ENCODE measurements at regions not wholly inside any gene's neighbourhood (a gene's known extent, or its start where the extent isn't known, plus 50 kb on each side); places are given as distances from the start of the nearest gene placed in this dataset.

DNA sequence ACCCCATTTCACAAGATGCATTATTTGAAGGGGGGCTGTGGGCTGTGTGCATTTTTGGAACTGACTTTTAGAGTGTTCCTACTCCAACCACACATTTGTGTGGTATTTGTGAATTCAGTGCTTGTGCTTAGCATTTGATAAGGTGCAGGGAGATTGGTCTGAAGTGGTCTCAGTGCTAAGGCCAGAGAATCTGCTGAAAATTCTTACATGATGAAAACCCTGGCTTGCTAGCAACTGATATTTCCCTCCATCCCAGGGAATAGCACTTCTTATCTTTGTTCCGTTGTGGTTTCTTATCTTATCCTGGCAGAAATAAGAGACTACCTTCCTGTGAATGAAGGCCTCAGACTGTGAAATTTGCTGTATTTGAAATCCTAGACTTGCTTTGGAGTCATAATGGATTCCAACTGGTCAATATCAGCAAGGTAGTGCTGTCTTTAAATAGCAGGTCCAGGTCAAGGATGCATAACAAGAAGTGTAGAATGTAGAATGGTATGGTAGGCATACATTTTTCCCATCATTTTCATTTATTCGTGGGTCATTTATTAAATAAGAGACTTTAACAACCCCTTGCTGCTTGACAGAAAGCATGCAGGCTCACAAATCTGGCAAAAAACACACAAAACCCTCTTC, 986.9 kb downstream of the REEP3 start:
- no peak overlapping the region for H3K27ac ChIP-seq (ENCODE audit: low read depth, low read length)

DNA sequence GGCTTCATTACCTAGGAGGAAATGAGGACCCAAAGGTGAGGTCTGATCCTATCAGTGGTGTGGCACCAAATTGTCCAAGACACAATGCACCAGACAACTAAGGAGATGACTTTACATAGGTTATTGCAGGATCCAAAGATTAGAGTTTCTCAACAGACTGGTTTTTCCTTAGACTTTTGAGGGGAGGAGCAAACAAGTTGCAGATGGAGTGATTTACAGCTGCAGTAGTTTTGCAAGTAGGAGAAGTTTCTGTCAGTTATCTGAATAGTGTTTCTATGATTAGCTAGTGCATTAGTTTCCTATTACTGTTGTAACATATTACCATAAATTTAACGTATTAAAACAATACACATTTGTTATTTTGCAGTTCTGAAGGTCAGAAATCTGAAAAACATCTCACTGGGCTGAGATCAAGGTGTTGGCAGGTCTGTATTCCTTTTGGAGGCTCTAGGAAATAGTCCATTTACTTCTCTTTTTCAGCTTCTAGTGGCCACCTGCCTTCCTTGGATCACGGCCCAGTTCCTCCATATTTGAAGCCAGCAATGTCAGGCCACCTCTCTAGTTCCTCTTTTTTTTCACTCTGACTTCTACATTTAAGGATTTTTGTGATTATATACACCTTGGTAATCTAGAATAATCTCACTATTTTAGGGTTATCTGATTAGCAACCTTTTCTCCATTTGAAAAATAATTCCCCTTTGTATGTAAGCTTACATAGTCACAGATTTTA, 994.9 kb downstream of the REEP3 start:
- H3K27ac ChIP-seq (ENCODE audit: low read depth, low read length), result no peak overlapping the region
- WGBS, 3 donors, result 38 to 57% (median 43%) methylated on average over 2 of the region's 2 CpGs

More for the DNA sequence above, 986.9 kb downstream of the REEP3 start:
- 17 to 30% (median 23%) methylated on average over 2 of the region's 2 CpGs for WGBS, 3 donors

DNA sequence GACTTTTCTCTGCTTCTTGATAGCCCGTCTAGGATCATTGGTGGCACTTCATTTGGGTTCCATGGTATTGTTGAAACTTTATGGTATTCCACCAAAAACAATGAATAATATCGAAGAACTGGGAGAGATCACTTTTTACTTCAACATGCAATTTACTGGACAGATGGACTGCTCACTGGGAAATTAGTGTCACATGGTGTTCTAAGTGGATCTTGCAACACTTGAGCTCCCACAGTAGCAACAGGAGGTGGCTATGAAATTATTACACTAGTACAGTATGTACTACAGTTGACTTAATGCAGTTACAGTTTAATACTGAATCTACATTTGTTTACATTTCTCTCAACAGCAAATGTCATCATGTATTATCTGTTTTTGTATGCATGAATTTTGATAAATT, 997.3 kb downstream of the REEP3 start:
- H3K27ac ChIP-seq (ENCODE audit: low read depth, low read length), result no peak overlapping the region
- 73 to 96% (median 91%) methylated on average over 2 of the region's 2 CpGs for WGBS, 3 donors

DNA sequence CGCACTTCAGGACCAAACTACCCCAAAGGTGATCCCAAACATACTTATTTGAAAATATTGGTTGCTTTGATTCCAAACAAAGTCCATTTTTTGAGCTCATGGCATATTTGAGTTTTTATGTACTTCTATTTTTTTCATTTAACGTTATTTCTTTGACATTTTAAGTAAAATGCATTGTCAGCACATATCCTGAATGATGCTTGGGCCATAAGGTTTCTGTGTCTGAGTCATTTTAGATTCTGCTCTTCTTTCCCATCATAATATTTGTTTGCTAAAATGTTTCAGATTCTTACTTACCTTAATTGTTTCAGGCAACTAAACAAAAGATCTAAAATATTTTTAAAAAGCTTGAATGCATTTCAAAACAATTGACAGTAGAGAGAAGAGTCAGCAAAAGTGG, 998.2 kb downstream of the REEP3 start:
- no peak overlapping the region for H3K27ac ChIP-seq (ENCODE audit: low read depth, low read length)
- 53 to 59% (median 55%) methylated on average over 2 of the region's 2 CpGs for WGBS, 3 donors

DNA sequence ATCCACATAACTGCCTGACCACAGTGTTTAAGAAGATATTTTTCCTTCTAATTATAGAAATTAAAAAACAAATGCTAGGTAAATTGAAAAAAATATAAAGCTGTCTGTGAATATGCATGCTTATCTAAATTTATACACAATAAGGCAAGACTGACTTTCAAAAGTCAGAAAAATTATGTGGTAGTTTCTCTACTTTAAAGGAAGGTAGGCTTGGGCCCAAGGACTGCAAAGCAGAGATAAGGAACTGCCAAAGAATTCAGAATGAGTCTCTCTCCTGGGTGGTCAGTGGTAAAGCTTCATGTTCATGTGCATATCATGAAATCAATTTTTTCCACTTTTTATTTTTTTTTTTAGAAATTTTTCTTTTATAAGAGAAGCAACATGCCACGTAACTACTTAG, 998.6 kb downstream of the REEP3 start:
- WGBS, 3 donors, result 86 to 98% (median 86%) methylated on average over 1 of the region's 1 CpG

DNA sequence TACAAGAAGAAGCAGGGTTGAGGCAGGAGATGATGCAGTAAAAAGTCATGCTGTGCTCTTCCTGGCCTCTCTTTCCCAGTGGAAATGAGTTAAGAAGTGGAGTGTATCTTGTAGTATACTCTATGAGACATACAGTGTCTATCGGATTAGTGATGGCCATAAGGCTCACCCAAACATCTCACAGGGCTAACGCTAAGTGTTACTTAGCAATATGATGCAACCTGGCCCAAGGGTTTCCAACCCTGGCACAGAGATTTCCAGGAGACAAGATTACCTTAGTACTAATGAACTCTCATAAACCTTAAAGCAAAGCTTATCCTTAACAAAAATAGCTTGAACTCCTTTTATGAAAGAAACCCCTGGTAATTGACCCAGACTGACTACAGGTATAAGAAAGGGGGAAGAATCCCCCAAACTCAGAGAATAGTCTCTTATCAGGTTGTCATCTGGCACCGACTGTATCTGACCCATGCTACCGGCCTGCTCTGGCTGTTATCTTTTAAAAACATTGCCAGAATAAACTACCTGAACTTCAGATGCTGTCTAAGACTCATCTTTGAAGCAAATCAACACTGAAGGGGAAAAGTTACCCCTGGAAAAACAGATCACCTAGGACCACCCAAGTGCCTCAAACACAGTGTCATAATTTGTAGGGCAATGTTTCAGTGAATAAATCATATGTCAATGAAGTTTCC, 1002.0 kb downstream of the REEP3 start:
- no peak overlapping the region for H3K27ac ChIP-seq (ENCODE audit: low read depth, low read length)
- WGBS, 3 donors, result 60 to 72% (median 67%) methylated on average over 4 of the region's 4 CpGs

More for the DNA sequence above, 998.6 kb downstream of the REEP3 start:
- H3K27ac ChIP-seq (ENCODE audit: low read depth, low read length), result no peak overlapping the region

DNA sequence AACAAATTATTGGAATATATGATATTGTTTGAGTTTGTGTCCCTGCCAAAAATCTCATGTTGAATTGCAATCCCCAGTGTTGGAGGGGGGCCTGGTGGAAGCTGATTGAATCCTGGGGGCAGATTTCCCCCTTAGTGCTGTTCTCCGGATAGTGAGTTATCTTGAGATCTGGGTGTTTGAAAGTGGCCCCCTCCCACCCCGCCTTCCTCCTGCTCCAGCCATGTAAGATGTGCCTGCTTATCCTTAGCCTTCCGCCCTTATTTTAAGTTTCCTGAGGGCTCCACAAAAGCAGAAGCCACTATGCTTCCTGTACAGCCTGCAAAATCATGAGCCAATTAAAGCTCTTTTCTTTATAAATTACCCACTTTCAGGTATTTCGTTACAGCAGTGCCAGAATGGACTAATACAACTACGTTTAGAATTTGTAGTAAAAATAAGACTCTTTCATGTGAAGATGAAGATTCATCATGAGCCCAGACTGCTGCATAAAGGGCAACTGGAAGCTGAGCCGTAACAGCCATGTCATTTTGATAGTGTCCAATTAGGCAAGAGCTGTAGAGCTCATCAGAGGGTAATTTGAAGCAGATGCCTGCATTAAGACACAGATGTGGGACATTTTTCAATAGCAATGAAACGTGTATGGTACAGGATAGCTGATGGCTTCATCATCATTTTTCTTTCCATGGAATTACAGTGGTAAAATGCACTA, 1007.2 kb downstream of the REEP3 start:
- H3K27ac ChIP-seq (ENCODE audit: low read depth, low read length), result no peak overlapping the region
- WGBS, 3 donors, result 54 to 76% (median 59%) methylated on average over 7 of the region's 7 CpGs

DNA sequence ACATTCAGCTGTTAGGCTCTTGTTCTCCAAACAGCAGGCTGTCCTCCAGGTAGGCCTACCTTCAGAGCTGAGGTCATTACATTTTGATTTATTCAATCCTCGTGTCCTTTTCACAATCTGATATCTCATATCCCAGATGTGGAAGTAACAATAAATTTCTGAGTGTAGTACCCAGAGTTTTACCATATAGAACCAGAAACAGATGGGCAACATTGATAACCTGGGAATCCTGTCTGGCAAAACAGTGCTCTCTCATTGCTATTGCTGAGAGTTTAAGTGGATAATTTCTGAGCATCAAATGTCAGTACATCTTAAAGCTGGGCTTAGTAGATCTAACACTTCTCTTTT, 1007.8 kb downstream of the REEP3 start:
- 34 to 66% (median 35%) methylated on average over 1 of the region's 1 CpG for WGBS, 3 donors
- H3K27ac ChIP-seq (ENCODE audit: low read depth, low read length), result no peak overlapping the region

DNA sequence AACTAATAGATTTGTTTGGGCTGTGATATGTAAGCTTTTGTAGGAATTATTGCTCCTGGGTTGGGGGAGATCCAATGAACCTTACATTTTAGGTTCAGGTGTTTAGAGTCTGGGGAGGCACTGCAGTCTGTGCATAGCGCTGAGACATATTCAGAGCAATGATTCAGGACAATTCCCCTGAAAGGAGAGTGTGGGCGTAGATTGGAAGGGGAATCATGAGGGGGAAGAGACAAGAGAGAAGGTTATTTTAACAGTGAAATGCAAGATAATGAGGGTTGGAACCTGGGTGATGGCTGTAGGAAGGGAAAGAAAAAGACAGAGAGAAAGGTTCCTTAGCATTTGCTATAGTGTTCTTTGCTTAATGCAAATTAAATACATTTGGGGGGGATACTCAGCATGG, 1013.4 kb downstream of the REEP3 start:
- 80 to 90% (median 81%) methylated on average over 2 of the region's 2 CpGs for WGBS, 3 donors
- H3K27ac ChIP-seq (ENCODE audit: low read depth, low read length), result no peak overlapping the region

DNA sequence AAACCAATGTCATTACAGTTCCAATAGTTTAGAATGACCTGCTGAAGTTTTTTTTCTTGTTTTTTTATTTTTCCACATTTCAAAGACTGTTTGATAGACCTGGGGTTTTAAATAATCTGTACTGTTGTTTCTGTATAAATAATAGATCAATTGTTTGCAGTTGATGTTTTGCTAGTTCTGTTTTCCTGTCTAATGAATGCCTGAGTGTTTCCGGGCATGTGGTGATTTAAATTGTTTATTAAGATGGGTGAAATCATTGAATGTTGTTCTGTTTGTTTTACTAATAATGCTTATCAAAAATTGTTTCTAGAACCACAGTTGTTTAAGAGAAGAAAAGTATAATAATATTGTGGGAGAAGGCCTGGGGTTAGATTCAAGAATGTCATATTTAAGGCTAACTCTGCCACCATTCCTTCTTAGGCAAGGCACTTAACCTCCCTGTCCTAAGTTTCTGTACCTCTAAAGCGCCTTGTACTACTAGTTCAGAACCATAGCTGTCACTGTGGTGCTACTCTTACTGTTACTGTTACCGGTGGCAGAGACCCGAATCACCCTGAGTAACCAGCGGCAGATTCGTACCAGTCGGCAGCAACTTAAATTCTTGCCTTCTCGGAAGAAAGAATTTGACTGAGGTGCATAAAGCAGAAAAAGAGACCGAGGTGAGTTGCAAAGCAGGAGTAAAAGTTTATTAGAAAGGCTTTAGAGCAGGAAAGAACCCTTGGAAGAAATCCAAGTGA, 1014.1 kb downstream of the REEP3 start:
- H3K27ac ChIP-seq (ENCODE audit: low read depth, low read length), result no peak overlapping the region
- WGBS, 3 donors, result 85 to 89% (median 86%) methylated on average over 9 of the region's 9 CpGs

DNA sequence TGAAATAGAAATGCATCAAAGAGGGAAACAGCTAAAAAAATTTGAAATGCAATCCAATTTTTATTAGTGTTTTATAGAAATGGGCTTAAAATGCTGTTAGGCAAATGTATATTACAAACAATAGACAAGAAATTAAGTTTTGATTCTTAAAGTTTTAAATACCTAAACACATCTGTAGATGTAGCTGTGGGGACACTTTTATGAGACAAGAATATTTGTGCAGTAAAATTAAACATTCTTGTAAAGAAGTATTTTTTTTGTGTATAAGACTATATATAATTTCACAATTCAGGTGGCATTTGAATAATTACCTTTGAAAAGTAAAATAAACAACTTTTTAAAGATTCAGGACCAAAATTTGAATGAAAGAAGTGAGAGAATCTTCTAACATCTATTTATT, 1015.9 kb downstream of the REEP3 start:
- H3K27ac ChIP-seq (ENCODE audit: low read depth, low read length), result no peak overlapping the region

DNA sequence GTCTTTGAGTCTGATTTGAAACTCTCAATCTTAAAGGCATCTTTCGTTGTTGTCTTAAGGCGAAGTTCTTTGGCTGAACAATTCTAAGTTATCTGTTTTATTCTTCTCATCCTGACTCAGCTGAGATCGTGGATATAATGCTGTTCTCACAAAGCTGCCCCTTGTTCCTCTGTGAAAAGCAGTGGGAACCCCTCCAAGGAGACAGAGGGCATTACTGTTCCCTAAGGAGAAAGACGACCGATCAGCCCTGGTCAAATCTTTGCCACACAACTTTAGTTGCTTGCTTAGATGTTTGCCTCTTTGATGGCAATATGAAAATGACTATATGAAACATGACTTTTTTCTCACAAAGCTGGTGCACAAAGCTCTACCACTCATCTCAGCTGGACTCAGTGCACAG, 1016.7 kb downstream of the REEP3 start:
- H3K27ac ChIP-seq (ENCODE audit: low read depth, low read length), result no peak overlapping the region
- WGBS, 3 donors, result 83 to 88% (median 83%) methylated on average over 5 of the region's 5 CpGs

DNA sequence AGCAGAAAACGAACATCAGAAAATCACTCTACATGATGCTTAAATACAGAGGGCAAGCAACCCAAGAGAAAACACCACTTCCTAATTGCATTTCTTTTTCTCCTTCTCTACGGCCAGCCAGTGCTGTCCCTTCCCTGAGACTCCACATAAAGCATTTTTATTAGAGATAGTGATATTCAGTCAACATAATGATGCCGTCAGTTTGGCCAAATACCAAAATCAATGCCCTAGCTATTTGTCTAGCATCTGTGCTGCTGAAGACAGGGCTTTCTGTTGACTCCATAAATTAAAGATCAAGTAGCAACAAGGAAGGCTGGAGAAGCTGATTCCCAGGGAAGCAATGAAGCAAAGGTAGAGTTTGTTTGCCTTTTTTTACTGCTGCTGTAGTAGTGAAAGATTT, 1024.9 kb downstream of the REEP3 start:
- 44 to 65% (median 61%) methylated on average over 3 of the region's 3 CpGs for WGBS, 3 donors
- no peak overlapping the region for H3K27ac ChIP-seq (ENCODE audit: low read depth, low read length)

DNA sequence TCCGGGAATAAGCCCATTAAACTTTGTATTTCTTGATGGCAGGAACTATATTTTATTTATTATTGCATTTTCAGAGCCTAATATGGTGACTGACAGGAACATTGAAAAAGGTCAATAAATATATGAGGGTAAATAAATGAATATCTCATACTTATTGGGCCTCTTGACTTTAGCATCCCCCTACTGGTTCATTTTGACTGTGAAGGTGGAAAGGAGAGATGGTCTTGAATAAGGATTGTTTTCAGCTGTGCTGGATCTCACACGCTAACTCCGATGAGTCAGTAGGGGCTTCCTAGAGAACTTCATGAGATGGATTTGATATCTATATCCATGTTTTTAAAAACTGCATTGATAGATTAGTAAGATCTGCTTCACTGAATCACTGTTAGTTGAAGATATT, 1026.0 kb downstream of the REEP3 start:
- no peak overlapping the region for H3K27ac ChIP-seq (ENCODE audit: low read depth, low read length)
- whole genome bisulfite sequencing, 3 donors, result 86 to 93% (median 92%) methylated on average over 3 of the region's 3 CpGs

DNA sequence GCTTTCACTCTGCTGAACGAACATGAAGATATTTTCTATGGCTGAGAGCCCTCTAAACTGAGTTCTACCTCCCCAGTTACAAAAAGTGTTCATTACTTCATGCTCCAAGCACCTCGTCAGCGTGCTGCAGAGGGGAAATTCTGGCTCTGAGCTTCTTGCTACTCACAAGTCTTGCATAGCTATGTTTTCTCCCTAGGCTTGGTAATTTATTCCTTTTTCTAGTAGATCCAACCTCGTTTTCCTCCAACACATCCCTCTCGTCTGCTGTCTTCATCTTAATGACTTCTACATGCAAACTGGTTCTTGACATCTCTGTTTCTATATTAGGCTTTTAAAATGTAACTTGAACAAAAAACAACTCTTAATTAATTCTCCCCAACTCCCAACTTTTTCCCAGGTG, 1034.5 kb downstream of the REEP3 start:
- H3K27ac ChIP-seq (ENCODE audit: low read depth, low read length), result no peak overlapping the region
- 75 to 88% (median 75%) methylated on average over 5 of the region's 5 CpGs for WGBS, 3 donors

DNA sequence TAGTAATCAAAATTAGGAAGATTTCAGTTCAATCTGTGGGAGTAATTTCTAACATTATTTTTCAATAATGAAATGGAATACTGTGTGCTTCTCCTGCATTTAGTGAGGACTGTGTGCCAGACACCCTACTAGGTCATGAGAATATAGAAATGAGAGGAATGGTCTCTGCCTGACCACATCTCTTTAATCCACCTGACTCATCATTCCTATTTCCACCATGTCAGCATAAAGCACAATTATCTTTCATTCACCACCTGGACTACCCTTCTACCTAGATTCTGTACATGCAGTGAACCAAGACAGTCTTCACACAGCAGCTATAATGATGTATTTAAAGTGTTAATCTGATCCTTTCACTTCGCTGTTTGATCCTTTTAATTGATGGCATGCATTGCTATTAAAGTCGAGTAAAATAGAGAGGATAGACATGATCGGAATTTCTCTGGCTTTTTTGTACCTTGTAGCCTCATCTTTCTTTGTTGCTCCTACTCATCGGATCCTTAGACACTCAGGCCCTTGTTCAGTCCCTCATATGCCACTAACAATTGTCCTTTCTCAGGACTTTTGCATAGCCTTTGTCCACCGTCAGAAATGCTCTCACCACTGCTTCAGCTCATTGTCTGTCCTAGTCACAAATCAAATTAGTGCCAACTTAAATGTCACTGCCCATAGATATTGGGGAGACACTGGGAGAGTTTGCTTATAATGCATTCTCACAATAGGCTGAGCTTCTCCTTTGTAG, 1037.1 kb downstream of the REEP3 start:
- WGBS, 3 donors, result 70 to 75% (median 71%) methylated on average over 5 of the region's 5 CpGs
- H3K27ac ChIP-seq (ENCODE audit: low read depth, low read length), result no peak overlapping the region

DNA sequence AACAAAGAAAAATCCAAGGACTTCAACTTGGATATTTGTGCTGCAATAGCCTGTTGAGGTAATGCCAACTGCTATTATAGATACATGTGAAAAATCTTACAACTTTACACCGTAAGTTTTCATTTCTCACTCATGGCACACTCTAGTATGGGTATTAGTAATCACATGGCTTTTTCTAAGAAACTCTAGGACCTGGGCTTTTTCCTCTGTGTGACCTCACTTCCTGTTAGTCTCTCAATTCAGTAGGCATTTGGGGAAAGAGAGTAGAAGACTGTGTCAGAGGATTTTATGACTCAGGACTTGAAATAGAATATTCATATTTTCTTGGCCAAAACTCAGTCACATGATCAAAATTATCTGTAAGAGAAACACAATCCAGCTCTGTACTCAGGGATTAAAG, 1049.9 kb downstream of the REEP3 start:
- no peak overlapping the region for H3K27ac ChIP-seq (ENCODE audit: low read depth, low read length)
- WGBS, 3 donors, result 77 to 96% (median 87%) methylated on average over 1 of the region's 1 CpG
